ENCODE measurements at regions not wholly inside any gene's neighbourhood (a gene's known extent, or its start where the extent isn't known, plus 50 kb on each side); places are given as distances from the start of the nearest gene placed in this dataset.

- TF ChIP-seq CTCF (IDR thresholded peaks at IDR 0.05 in 4 of 5, conservative IDR thresholded peaks at IDR 0.05 in 1 of 5) (no peak), POLR2A (IDR thresholded peaks at IDR 0.05) (no peak)
Measured at GRCh38 chr4:126269106-126269505, 954.4 kb downstream of the FAT4 start.
